Activated T-helper 17 cell treated with anti-CD3 and anti-CD28 coated beads, Interleukin-2, amount 50 U/mL, for 72 hours (primary cell): ENCODE measurements at regions not wholly inside any gene's neighbourhood (a gene's known extent, or its start where the extent isn't known, plus 50 kb on each side); places are given as distances from the start of the nearest gene placed in this dataset.
"Not testable (repeated sequence)": the region's sequence is repeated elsewhere in the genome, so short reads cannot be mapped to it uniquely, and the experiment has no call there.

Experiments
- ATAC-seq: fragments of 150-1000 bp; cut with Tn5 transposase; replicated peaks from 2 replicates; pipeline ENCODE4 v1.10.0; 2021; ENCODE audit warnings: mild to moderate bottlenecking, moderate library complexity
- H3K27ac Mint-ChIP-seq: one replicate; pipeline ENCODE4 v1.8.0; 2022; ENCODE audit warnings: mixed read lengths
- H3K27me3 Mint-ChIP-seq: one replicate; pipeline ENCODE4 v1.8.0; 2022; ENCODE audit warnings: mixed read lengths
- H3K36me3 Mint-ChIP-seq: one replicate; pipeline ENCODE4 v1.8.0; 2022; ENCODE audit warnings: low read depth, mild to moderate bottlenecking, mixed read lengths
- H3K4me1 Mint-ChIP-seq: one replicate; pipeline ENCODE4 v1.8.0; 2022; ENCODE audit warnings: mixed read lengths
- H3K4me3 Mint-ChIP-seq: one replicate; pipeline ENCODE4 v1.8.0; 2022; ENCODE audit warnings: mild to moderate bottlenecking, mixed read lengths
- H3K9me3 Mint-ChIP-seq: one replicate; pipeline ENCODE4 v1.8.0; 2022; ENCODE audit warnings: mixed read lengths

DNA sequence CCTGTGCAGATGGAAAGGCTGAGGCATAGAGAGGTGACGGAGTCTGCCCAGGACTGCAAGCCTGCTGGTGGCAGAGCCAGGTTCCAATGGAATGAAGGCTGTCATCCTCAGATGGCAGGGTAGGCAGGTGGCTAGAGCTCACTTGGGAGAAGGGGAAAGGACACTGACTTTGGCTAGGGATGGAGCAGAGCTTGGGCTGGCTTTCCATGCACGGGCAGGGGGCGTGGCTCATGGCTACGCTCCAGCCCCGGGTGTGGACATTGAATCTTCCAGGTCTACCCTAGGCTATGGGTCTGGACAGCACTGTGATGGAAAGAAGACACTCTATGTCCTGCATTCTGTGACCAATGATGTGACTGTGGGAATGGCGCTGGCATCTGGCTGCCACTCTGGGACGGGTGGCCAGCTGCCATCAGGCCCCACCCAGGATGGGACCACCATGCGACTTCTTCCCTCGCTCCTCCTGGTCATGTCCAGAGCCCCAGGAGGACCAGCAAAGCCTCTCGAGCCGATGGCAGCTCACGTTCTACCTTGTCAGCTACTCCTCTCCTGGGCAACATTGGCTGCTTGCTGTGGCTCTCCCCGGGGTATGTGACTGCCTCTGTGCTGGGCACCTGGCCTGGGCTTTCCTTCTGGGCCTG is 398.7 kb downstream of the TMEM121 start:
- Mint-ChIP-seq H3K4me1 (no peaks in the 10 kb centered on the region), H3K27me3 (peaks cover 8% of the 10 kb centered on the region), H3K36me3 (no peaks in the 10 kb centered on the region), H3K4me3 (no peak overlapping the region), H3K9me3 (peaks cover 4% of the 10 kb centered on the region), H3K27ac (no peak overlapping the region)
- no peak for ATAC-seq

GRCh38 chr14:105925615-105926372 is 399.4 kb downstream of the TMEM121 start:
- Mint-ChIP-seq H3K27ac (no peak overlapping the region), H3K4me3 (no peak overlapping the region), H3K36me3 (no peaks in the 10 kb centered on the region), H3K4me1 (no peaks in the 10 kb centered on the region), H3K9me3 (peaks cover 4% of the 10 kb centered on the region), H3K27me3 (peaks cover 12% of the 10 kb centered on the region)
- no peak for ATAC-seq

- Mint-ChIP-seq H3K9me3 (peaks cover 4% of the 10 kb centered on the region), H3K4me1 (no peaks in the 10 kb centered on the region), H3K4me3 (no peak overlapping the region), H3K27ac (no peak overlapping the region), H3K36me3 (no peaks in the 10 kb centered on the region), H3K27me3 (peaks cover 17% of the 10 kb centered on the region)
- no peak for ATAC-seq
These were observed 400.2 kb downstream of the TMEM121 start for GRCh38 chr14:105926373-105927095.

DNA sequence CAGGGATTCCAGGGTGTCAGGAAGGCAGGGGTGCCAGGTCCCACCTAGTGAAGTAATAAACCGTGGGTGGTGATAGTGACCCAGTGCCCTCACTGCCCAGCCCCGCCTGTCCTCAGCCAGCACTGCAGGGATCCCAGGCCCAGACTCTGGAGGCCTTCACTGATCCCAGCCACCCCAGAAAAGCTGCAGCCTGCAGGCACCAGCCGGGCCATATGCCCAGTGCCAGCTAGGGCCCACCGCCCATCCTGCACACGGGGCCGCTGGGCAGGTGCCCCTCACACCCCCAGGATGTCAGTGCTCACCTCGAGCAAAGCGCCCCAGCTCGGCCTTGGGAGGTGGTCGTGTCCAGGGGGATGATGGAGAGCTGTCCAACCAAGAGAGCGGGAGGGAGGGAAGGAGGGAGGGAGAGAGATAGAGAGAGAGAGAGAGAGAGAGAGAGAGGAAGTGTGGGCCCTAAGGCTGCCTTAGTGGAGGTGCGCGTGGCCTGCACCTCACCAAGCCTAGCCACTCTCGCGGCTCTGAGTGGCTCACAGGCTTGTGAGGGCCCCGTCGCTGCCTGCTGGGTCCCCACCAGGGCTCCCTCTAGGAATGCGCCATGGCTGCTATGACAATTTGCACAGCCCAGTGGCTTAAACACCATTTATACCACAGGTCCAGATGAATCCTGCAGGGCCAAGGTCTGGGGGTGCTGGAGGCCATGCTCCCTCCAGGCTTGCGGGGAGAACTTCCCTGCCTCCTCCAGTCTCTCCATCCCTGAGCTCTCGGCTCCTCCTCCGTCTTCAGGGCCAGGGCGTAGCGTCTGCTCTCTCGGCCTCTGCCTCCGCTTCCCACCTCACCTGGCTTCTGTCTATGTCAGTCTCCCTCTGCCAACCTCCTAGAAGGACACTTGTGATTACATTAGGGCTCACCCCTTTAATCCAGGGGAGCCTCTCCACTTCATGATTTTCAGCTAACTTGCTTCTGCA is 401.0 kb downstream of the TMEM121 start:
- Mint-ChIP-seq H3K27ac (no peak overlapping the region), H3K36me3 (no peaks in the 10 kb centered on the region), H3K4me3 (no peak overlapping the region), H3K4me1 (no peaks in the 10 kb centered on the region), H3K9me3 (peaks cover 4% of the 10 kb centered on the region), H3K27me3 (peaks cover 20% of the 10 kb centered on the region)
- ATAC-seq: no peak

GRCh38 chr14:105928171-105929111 is 402.1 kb downstream of the TMEM121 start:
- not testable (repeated sequence) for H3K4me3 Mint-ChIP-seq, H3K36me3 Mint-ChIP-seq, ATAC-seq, H3K9me3 Mint-ChIP-seq, H3K4me1 Mint-ChIP-seq, H3K27ac Mint-ChIP-seq
- H3K27me3 Mint-ChIP-seq: peaks cover 23% of the 10 kb centered on the region

DNA sequence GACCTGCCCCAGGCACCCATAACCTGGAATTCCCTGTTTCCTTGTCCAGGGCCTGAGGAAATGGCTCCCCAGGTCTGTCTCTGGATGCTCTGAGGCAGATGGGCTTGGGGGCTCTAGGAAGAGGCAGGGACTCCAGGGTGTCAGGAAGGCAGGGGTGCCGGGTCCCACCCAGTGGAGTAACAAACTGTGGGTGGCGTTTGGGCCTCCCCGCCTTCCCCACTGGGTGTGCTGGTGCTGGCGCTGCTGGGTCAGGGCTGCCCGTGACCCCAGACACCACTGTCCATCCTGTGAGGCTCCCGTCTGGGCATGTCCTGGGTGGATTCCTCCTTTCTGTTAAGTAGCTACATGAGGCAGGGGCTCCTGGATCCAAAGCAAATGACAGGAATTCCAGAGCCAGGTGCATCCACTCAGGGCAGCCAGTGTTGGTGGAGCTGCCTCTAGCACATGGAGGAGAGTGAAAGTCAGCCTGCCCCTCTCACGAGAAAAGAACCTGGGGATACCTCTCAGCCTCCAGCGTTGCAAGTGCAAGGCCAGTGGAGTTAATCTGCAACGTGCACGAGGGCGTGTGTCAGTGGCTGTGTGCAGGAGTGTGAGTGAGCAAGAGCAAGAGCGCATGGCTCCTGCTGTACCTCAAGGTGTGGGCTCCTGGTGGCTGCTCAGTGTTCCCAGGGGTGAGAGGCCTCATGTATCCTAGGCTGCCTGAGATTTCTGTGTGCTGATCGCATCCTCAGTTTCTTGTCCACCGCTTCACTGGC is 403.1 kb downstream of the TMEM121 start:
- no peak for ATAC-seq
- H3K9me3 Mint-ChIP-seq: no peaks in the 10 kb centered on the region
- no peaks in the 10 kb centered on the region for H3K4me1 Mint-ChIP-seq
- peaks cover 26% of the 10 kb centered on the region for H3K27me3 Mint-ChIP-seq
- H3K27ac Mint-ChIP-seq: no peak overlapping the region
- no peaks in the 10 kb centered on the region for H3K36me3 Mint-ChIP-seq
- no peak overlapping the region for H3K4me3 Mint-ChIP-seq

DNA sequence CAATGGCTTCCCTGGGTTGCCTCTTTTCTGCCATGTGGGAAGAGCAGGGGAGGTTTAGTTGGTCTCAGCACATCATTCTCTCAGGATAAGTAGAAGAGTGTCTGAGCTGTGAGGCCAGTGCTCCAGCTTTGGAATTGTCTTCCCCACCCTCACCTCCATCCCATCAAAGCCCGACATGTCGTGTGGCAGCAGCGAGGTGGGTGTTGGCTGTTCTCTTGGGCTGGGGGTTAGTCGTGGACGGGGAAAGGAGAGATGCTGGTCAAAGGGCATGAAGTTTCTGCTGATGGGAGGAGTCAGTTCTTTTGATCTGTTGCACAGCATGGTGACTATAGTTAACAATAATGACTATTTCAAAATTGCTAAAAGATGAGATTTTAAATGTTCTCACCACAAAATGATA is 404.2 kb downstream of the TMEM121 start:
- no peak for ATAC-seq
- Mint-ChIP-seq H3K4me1 (no peaks in the 10 kb centered on the region), H3K4me3 (no peak overlapping the region), H3K27me3 (peaks cover 26% of the 10 kb centered on the region), H3K27ac (no peak overlapping the region), H3K9me3 (no peaks in the 10 kb centered on the region), H3K36me3 (no peaks in the 10 kb centered on the region)

- no peak for ATAC-seq
- Mint-ChIP-seq H3K4me1 (no peaks in the 10 kb centered on the region), H3K4me3 (no peak overlapping the region), H3K27me3 (peaks cover 26% of the 10 kb centered on the region), H3K27ac (no peak overlapping the region), H3K36me3 (no peaks in the 10 kb centered on the region), H3K9me3 (no peaks in the 10 kb centered on the region)
These were observed 405.6 kb downstream of the TMEM121 start for GRCh38 chr14:105931808-105932483.

GRCh38 chr14:105933238-105933637 is 406.9 kb downstream of the TMEM121 start:
- no peak overlapping the region for H3K27ac Mint-ChIP-seq
- ATAC-seq: no peak
- no peaks in the 10 kb centered on the region for H3K4me1 Mint-ChIP-seq
- H3K36me3 Mint-ChIP-seq: no peaks in the 10 kb centered on the region
- no peaks in the 10 kb centered on the region for H3K9me3 Mint-ChIP-seq
- no peak overlapping the region for H3K4me3 Mint-ChIP-seq
- H3K27me3 Mint-ChIP-seq: peaks cover 22% of the 10 kb centered on the region

GRCh38 chr14:105935384-105935783 is 409.0 kb downstream of the TMEM121 start:
- Mint-ChIP-seq H3K36me3 (no peaks in the 10 kb centered on the region), H3K9me3 (peaks cover 8% of the 10 kb centered on the region), H3K27me3 (peaks cover 23% of the 10 kb centered on the region), H3K27ac (no peak overlapping the region), H3K4me1 (no peaks in the 10 kb centered on the region), H3K4me3 (no peak overlapping the region)
- ATAC-seq: no peak

- H3K4me1 Mint-ChIP-seq: no peaks in the 10 kb centered on the region
- peaks cover 8% of the 10 kb centered on the region for H3K9me3 Mint-ChIP-seq
- H3K4me3 Mint-ChIP-seq: no peak overlapping the region
- H3K27me3 Mint-ChIP-seq: peaks cover 13% of the 10 kb centered on the region
- no peak for ATAC-seq
- H3K36me3 Mint-ChIP-seq: no peaks in the 10 kb centered on the region
- H3K27ac Mint-ChIP-seq: no peak overlapping the region
These were observed 411.1 kb downstream of the TMEM121 start for GRCh38 chr14:105937253-105938054.
